AG04449 (cell line): ENCODE measurements at regions not wholly inside any gene's neighbourhood (a gene's known extent, or its start where the extent isn't known, plus 50 kb on each side); places are given as distances from the start of the nearest gene placed in this dataset.

ENCODE experiments used
- CTCF ChIA-PET: fragments of 350-600 bp; formaldehyde crosslinking; extraction: SDS; loops from one replicate; lab custom pipeline; 2021; ENCODE audit warnings: antibody characterized with exemption; lab: Yijun Ruan, JAX
- POLR2A ChIA-PET: fragments of 400-600, 350-600 bp; formaldehyde crosslinking; extraction: SDS; loops from one replicate; lab custom pipeline; 2020; ENCODE audit warnings: antibody characterized with exemption, inconsistent platforms; lab: Yijun Ruan, JAX
- DNase-seq: peaks from one replicate; pipeline ENCODE4 v3.0.0-alpha.2; 2010; ENCODE audit warnings: low read depth, low spot score
- H3K4me3 ChIP-seq: 2 replicates; pipeline ENCODE4 v1.5.1; 2011; ENCODE audit warnings: low read depth, mild to moderate bottlenecking, control low read depth, low read length
- TF ChIP-seq, protein P1 (sequence below): IDR thresholded peaks from one replicate; pipeline ENCODE4 v1.5.1; 2011; ENCODE audit warnings: mild to moderate bottlenecking, moderate library complexity, low read length, control low read depth, inconsistent platforms; ENCODE audit not compliant: insufficient read depth; ENCODE audit errors: missing control alignments

DNA sequence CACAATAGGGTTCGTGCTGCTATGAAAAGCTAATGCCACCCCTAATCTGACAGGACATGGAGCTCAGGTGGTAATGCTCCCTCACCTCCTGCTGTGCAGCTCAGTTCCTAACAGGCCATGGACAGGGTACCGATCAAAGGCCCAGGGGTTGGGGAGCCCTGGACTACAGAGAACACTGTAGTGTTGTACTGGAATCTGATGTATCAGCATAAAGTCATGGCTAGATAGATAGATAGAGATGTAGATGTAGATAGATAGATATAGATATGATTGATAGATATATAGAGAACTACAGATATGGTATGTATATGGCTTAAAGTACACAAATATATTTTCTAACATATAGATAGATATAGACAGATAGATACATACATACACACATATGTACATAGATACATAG, 112.3 kb upstream of the MPPED2 start:
- CTCF ChIA-PET = no interaction called here
- no peak for DNase-seq
- TF ChIP-seq, protein P1, sequence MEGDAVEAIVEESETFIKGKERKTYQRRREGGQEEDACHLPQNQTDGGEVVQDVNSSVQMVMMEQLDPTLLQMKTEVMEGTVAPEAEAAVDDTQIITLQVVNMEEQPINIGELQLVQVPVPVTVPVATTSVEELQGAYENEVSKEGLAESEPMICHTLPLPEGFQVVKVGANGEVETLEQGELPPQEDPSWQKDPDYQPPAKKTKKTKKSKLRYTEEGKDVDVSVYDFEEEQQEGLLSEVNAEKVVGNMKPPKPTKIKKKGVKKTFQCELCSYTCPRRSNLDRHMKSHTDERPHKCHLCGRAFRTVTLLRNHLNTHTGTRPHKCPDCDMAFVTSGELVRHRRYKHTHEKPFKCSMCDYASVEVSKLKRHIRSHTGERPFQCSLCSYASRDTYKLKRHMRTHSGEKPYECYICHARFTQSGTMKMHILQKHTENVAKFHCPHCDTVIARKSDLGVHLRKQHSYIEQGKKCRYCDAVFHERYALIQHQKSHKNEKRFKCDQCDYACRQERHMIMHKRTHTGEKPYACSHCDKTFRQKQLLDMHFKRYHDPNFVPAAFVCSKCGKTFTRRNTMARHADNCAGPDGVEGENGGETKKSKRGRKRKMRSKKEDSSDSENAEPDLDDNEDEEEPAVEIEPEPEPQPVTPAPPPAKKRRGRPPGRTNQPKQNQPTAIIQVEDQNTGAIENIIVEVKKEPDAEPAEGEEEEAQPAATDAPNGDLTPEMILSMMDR = no peak

DNA sequence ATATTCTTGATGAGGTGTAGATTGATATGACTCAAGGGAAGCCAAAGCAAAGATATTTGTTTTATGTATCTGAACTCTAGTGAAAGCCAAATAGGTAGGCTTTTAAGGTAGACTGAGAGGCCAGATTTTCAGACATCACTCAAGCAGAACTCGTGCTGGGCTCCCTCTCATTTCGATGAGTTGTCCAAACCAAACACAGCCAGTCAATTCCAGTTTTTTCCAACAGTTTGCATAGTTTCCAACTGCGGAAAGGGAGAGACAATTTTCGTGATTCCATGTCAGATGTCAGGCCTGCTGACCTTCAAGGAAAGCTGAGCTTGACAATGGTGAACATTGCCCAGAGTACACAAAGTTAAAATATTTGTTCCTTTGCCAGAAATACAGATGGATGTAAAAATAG, 110.9 kb upstream of the MPPED2 start:
- ChIA-PET CTCF (no interaction called here), POLR2A (no interaction called here)
- no peak for DNase-seq
- H3K4me3 ChIP-seq = no peak overlapping the region
- TF ChIP-seq, protein P1 = no peak

More for the DNA sequence above, 112.3 kb upstream of the MPPED2 start:
- POLR2A ChIA-PET = no interaction called here
- H3K4me3 ChIP-seq = no peak overlapping the region

GRCh38 chr11:30684772-30685171, 98.6 kb upstream of the MPPED2 start:
- ChIA-PET CTCF (no interaction called here), POLR2A (no interaction called here)
- no peak for DNase-seq
- TF ChIP-seq, protein P1 = no peak
- no peak overlapping the region for H3K4me3 ChIP-seq

GRCh38 chr11:30683176-30683575, 97.0 kb upstream of the MPPED2 start:
- CTCF ChIA-PET = no interaction called here
- POLR2A ChIA-PET = no interaction called here
- no peak for DNase-seq
- H3K4me3 ChIP-seq = no peak overlapping the region
- TF ChIP-seq, protein P1 = no peak

DNA sequence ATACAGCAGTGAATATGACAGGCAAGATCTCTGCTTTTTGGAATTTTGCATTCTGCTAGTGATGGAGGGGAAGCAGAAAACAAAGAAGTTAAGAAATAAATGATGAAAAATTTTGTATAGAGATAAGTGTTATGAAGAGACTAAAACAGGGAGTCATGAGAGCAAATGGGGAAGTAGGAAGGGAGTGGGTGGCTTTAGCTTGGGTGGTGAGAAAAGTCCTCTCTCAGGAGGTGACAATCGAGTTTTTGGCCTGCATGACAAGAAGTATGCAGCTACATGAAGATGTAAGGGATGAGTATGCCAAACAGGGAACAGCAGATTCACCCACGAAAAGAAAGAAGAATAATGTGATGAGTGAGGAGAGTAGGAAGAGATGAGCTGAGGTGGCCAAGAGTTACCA, 80.7 kb upstream of the MPPED2 start:
- ChIA-PET POLR2A (no interaction called here), CTCF (no interaction called here)
- no peak overlapping the region for H3K4me3 ChIP-seq
- DNase-seq = no peak
- TF ChIP-seq, protein P1 = no peak

DNA sequence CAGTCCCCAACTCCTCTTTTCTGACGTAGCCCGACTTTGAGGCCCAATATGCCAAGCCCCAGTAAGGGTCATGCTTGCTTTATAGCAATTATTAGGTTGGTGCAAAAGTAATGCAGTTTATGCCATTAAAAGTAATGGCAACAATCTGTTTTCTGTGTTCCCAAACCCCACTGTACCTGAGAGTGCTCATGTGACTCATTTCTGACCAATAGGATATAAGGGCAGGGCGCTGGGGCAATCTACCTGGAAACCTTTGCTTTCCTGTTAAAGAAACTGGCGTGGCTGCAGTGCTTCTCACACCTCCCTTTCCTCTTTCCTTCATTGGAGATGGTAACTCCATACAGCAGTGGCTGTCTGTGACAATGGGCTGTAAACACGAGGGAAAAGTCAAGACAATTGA, 78.9 kb upstream of the MPPED2 start:
- H3K4me3 ChIP-seq = no peak overlapping the region

More for the DNA sequence above, 78.9 kb upstream of the MPPED2 start:
- CTCF ChIA-PET = no interaction called here
- TF ChIP-seq, protein P1 = no peak
- POLR2A ChIA-PET = no interaction called here
- DNase-seq = no peak
